ENCODE measurements at regions not wholly inside any gene's neighbourhood (a gene's known extent, or its start where the extent isn't known, plus 50 kb on each side); places are given as distances from the start of the nearest gene placed in this dataset.

DNA sequence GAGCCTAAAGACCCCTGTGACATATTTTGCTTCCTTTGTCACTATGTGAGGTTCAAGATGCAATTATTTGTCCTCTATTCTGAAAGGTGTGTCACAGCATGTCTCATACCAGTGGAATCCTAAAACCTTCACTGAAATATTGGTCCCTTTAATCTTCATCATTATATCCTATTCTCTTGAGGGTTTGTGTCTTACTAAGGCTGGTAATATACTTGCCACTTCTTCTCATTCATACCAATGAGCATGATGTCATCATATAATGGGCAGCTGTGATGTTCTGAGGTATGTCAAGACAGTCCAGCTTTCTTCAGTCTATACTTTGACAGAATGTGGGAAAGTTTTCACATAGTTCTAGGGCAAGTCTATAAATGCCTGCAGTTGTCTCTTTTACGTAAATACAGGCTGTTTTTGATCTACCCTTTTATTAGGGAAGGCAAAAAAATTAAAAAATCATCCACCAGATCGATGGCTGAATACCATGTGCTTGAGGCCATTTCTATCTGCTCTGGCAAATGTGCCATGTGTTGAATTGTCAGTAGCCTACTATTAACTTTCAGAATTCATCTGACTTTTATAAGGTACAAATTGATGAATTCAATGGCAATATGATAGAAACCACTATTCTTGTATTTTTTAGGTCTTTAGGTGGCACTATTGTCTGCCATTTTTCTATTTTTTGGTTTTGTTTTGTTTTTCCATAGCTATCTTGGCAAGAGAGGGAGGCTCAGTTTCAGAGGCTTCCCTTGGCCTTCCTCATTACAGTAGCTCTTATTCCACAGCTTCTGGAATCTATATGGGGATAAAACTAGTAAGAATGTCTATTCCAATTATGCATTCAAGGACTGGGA lies 209.0 kb downstream of the PPARGC1A start:
- peak; percentile 2 for DNase-seq (ENCODE audit: low read depth)
- H3K4me3 ChIP-seq (ENCODE audit: low read depth, low read length): no peak overlapping the region

DNA sequence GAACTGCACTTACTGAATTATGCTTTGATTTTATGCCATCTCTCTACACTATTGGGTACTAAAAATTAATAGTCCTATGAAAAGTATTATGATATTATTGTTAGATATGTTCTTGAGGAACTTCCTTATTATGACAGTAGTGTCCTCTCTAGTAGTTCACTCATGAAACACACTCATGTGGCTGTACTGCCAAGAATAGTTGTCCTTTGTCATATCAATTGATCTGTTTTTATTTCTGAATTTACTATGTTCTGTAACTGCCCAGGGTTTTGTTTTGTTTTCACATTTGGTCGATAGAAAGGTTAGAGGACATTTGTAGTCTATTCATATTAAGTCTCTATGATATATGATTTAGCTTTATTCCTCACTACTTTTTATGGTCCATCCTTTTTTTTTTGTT lies 215.2 kb downstream of the PPARGC1A start:
- DNase-seq (ENCODE audit: low read depth): no peak
- TF ChIP-seq, protein P1, sequence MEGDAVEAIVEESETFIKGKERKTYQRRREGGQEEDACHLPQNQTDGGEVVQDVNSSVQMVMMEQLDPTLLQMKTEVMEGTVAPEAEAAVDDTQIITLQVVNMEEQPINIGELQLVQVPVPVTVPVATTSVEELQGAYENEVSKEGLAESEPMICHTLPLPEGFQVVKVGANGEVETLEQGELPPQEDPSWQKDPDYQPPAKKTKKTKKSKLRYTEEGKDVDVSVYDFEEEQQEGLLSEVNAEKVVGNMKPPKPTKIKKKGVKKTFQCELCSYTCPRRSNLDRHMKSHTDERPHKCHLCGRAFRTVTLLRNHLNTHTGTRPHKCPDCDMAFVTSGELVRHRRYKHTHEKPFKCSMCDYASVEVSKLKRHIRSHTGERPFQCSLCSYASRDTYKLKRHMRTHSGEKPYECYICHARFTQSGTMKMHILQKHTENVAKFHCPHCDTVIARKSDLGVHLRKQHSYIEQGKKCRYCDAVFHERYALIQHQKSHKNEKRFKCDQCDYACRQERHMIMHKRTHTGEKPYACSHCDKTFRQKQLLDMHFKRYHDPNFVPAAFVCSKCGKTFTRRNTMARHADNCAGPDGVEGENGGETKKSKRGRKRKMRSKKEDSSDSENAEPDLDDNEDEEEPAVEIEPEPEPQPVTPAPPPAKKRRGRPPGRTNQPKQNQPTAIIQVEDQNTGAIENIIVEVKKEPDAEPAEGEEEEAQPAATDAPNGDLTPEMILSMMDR (IDR thresholded peaks at IDR 0.05; ENCODE audit: insufficient read depth, low read length): no peak
- H3K4me3 ChIP-seq (ENCODE audit: low read depth, low read length): no peak overlapping the region

More for the DNA sequence above, 209.0 kb downstream of the PPARGC1A start:
- TF ChIP-seq, protein P1 (IDR thresholded peaks at IDR 0.05; ENCODE audit: insufficient read depth, low read length): no peak

DNA sequence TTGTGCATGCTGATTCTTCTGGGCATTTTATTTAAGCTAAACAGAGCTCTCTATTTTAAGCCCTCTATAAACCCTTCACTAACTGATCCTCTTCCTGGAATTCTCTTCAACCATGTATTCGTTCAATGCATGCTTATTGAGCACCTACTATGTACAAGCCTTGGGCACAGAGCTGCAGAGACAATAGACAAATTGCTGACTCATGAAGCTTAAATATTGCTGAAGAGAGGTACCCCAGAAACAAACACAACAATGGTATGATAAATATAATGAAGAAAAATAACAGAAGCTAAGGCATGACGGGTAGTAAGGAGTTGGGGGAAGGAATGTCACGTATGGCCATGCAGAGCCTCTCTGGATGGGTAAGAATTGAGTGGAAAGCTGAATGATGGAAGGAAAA lies 222.2 kb downstream of the PPARGC1A start:
- TF ChIP-seq, protein P1 (IDR thresholded peaks at IDR 0.05; ENCODE audit: insufficient read depth, low read length): no peak
- DNase-seq (ENCODE audit: low read depth): no peak
- no peak overlapping the region for H3K4me3 ChIP-seq (ENCODE audit: low read depth, low read length)

DNA sequence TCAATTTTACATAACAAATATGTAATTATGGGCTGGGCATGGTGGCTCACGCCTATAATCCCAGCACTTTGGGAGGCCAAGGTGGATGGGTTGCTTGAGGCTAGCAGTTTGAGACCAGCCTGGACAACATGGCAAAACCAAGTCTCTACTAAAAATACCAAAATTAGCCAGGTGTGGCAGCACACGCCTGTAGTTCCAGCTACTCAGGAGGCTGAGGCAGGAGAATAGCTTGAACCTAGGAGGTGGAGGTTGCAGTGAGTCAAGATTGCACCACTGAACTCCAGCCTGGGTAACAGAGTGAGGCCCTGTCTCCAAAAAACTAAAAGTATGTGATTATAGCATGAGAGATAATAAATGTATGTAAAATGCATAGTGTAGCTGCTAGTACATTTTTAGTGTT lies 229.0 kb downstream of the PPARGC1A start:
- TF ChIP-seq, protein P1 (IDR thresholded peaks at IDR 0.05; ENCODE audit: insufficient read depth, low read length): no peak
- DNase-seq (ENCODE audit: low read depth): no peak
- no peak overlapping the region for H3K4me3 ChIP-seq (ENCODE audit: low read depth, low read length)

DNA sequence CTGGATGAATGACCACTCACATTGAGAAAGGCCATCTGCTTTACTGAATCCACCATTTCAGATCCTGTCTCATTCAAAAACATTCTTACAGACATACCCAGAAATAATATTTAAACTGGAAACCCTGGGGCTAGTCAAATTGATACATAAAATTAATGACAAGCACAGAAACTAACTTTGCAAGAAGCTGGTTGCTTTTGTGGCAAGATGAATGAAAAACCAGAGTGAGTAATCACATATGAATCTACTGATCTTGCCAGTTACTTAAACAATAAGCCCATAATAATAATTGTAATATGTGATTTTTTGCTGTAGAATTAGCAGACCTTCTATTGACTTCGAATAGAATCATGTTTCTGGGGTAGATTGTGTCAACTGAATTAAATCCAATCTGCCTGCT lies 235.1 kb downstream of the PPARGC1A start:
- TF ChIP-seq, protein P1 (IDR thresholded peaks at IDR 0.05; ENCODE audit: insufficient read depth, low read length): no peak
- H3K4me3 ChIP-seq (ENCODE audit: low read depth, low read length): no peak overlapping the region
- DNase-seq (ENCODE audit: low read depth): no peak

DNA sequence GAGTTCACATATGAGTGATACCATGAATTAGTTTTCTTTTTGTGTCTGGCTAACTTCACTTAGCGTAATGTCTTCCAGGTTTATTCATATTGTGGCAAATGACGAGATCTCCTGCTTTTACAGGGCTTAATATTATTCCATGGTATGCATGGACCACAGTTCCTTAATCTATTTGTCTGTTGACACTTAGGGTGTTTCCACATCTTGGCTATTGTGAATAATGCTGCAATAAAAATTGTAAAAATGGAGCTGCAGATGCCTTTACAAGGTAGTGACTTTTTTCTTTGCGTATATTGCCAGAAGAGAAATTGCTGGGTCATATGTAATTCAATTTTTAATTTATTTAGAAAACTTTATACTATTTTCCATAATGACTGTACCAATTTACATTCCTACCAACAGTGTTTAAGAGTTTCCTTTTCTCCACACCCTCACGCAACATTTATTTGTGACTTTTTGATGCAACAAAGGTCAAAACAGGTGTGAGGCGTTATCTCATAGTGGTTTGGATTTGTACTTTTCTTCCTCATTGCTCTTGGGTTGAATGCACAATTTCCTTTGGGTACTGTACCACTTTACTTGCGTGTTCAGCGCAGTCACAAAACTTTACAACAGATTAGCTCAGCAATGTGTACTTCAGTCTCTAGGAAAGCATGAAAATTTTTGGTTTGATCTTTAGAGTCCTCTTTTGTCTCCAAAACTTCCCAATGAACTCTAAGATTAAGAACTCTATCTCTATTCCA lies 240.8 kb downstream of the PPARGC1A start:
- TF ChIP-seq, protein P1 (IDR thresholded peaks at IDR 0.05; ENCODE audit: insufficient read depth, low read length): no peak
- no peak overlapping the region for H3K4me3 ChIP-seq (ENCODE audit: low read depth, low read length)
- DNase-seq (ENCODE audit: low read depth): no peak
